DMS 273 treated with DMSO at 0.1 percent for 48 hours (cell line): ENCODE measurements at regions not wholly inside any gene's neighbourhood (a gene's known extent, or its start where the extent isn't known, plus 50 kb on each side); places are given as distances from the start of the nearest gene placed in this dataset.

Source experiments
- DNase-seq: peaks from one replicate; lab custom pipeline; 2025; lab: John Stamatoyannopoulos, UW

DNA sequence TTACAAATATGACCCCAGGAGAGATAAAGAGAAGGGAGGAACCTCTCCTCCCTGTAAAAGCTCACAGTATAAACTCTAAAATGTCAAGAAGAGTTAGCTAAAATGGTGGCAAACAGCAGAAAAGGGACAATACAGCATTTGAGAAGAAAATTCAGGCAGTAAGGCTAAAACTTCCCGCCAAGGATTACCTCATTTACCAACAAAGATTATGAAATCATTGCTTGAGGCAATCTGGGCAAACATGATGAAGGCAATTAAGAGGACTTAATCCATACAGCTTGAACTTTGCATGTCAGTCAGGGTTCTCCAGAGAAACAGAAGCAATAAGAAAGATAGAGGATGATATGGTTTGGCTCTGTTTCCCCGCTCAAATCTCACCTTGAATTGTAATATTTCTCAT lies 81.4 kb downstream of the CMPK2 start:
- DNase-seq = no peak

DNA sequence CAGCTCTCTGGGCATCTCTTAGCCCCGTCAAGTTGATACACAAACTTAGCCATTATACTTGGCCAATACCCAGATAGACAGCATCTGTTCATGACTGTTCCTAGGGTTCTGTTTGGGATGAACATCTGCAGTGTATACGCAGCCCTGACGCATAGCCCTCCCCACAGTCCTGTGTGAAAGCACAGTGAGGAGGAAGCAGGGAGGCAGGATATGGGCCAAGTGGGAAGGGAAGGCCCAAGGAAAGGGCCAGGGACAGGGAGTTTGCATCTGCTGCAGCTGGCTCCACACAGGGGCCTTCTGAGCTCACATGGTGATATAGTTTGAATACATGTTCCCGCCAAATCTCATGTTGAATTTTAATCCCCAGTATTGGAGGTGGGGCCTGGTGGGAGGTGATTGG lies 80.2 kb downstream of the CMPK2 start:
- DNase-seq = no peak

DNA sequence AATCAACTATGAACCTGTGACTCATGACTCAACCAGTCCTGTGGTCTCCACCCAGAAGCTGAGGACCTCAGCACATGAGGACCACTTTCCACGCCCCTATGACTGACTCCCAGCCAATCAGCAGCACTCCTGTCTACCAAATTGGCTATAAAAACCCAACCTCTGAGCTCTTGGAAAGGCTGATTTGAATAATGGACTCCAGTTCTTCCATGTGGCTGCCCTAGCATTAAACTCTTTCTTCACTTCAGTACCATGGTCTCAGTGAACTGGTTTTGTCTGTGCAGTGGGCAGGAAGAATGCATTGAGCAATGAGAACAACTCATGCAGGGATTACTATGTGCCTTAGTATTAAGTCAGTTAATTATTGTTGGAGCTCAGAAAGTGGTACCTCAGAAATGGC lies 78.3 kb downstream of the CMPK2 start:
- no peak for DNase-seq

DNA sequence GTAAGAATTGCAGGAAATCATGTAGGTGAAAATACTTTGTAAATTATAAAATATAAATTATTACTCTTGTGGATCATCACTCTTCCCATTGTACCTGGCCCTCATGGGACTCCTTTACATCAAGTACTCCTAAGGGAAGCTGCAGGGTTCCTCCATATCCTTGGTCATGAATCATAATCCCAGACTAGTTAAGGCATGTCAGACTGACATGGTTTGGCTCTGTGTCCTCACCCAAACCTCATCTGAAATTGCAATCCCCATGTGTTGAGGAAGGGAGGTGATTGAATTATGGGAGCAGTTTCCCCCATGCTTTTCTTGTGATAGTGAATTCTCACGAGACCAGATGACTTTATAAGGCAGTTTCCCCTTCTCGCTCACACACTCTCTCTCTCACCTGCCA lies 77.1 kb downstream of the CMPK2 start:
- DNase-seq = no peak

DNA sequence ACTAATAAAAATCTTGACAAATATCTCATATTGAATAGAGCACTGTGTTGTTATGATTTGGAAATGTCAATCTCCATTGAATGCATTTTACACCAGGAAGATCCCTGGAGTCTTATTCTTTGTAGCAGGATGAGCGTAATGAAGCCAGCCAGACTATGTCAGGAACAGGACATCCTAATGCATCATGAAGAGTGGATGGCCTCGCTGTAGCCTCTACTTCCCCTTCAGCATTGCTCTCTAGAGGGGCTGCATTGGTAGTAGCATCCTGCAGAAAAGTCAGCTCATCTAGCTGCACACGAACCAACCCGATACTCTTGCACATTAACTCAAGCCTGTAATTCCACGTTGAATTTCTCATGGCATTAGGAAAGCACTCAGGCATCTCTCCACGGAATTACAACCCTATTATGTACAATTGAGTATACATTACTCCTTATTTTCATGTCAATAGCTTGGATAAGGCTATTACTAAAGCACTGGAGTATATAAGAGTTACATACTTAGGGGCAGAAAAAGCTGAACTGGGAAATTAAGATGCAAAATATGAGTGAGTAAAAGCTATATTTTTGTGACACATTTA lies 76.1 kb downstream of the CMPK2 start:
- no peak for DNase-seq

DNA sequence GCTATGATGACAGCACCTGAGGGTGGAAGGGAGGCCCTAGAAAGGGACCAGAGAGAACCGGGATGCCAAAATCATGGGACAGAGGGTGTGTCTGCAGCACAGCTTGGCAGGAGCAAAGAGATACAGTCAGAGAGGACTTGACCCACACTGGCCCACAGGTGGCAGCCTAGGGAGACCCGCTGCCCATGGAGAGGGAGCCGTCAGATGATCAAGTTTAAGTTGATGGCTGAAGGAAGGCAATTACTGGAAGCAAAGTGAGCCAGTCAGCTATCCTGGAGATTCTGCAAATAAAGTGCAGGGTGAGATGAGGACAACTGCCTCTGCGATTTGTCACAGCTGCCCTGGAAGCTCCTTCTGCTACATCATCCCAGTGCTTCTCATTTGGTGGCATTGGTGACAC lies 74.0 kb downstream of the CMPK2 start:
- DNase-seq = no peak

DNA sequence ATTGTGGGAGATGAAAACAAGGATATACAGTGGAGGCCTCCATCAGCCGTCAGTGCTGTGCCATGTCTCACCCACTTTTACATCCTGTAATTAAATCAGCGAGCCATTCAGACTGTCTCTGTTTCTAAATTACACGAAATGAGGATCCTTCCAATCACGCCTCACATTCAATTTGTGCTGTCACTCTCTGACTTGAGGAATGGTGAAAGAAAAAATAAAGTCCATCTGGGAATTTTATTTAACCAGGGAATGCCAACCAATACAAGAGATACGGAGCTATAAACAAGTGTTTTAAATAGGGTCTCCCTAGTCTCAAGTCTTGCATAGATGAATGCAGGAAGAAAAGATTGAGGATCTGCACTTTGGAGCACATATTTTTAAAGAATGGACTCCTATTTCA lies 72.8 kb downstream of the CMPK2 start:
- no peak for DNase-seq

DNA sequence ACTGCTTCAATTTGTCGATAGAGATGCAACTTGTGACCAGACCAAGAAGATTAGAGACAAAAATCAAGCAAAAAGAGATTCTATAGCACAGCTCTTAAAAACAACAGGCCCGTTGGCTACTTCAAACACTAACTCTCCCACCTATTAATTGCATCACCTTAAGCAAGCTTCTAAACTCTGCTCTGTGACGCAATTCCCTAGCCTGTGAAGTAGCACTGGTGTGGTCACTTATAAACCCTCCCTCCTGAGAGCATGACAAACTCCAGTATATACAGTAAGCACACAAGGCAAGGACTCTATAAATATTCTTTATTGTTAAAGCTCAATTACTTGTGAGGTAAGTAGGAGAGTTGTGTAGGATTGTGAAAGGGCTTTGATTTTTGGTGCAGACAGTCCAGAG lies 72.3 kb downstream of the CMPK2 start:
- DNase-seq = no peak

DNA sequence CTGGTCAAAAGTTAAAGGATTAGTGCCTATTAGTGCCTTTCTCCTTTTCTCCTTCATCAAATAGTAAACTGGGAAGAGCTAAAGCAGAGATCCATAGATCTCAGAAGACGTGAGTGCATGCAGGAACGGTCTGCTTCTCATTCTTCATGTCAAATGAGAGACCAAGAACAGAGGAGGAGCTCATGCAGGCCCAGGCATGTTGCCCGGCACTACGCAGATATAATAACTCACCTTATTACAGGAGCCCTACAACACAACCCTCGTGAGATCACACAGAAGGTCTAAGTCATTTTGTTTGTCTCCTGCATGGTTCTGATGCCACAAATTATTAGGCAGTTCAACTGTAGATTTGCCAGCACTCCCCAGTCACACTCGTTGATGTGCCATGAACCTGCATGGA lies 71.8 kb downstream of the CMPK2 start:
- no peak for DNase-seq

DNA sequence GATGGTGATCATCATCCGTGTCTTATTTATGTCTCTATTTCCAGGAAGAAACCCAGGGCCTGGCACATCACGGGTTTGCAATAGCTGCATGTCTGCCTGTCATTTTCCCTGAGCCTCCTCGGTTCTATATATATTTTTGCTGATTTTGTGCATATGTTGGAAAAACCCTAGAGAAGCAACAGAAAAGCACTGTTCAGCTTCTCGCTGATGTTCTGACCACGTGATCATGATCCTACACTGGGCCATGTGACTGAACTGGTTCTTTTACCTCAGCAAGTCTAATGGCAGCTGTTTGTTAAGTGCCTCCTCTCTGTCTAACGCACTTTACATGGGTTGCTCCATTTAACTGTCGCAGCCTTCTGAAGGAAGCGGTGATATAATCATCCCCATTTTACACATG lies 71.3 kb downstream of the CMPK2 start:
- DNase-seq = no peak
